Testis (tissue), 2 donors: ENCODE measurements at regions not wholly inside any gene's neighbourhood (a gene's known extent, or its start where the extent isn't known, plus 50 kb on each side); places are given as distances from the start of the nearest gene placed in this dataset.

Source experiments
- DNase-seq: peaks from one replicate; pipeline ENCODE4 v3.0.0-alpha.2; 2019
- H3K27ac ChIP-seq, 2 donors: fragments of 200-600 bp; sonication (generic); one replicate each; pipeline ENCODE4 v1.5.1; 2019
- H3K27me3 ChIP-seq: fragments of 200-600 bp; sonication (generic); one replicate; pipeline ENCODE4 v1.5.1; 2019
- H3K36me3 ChIP-seq: fragments of 200-600 bp; sonication (generic); one replicate; pipeline ENCODE4 v1.5.1; 2017; ENCODE audit warnings: low read depth; ENCODE audit errors: missing control alignments
- H3K4me1 ChIP-seq: fragments of 200-600 bp; sonication (generic); one replicate; pipeline ENCODE4 v1.5.1; 2019
- H3K4me3 ChIP-seq, 2 donors: fragments of 200-600 bp; sonication (generic); one replicate each; pipeline ENCODE4 v1.5.1; 2017 to 2019
- H3K9me3 ChIP-seq: fragments of 200-600 bp; sonication (generic); one replicate; pipeline ENCODE4 v1.5.1; 2017
- CTCF ChIP-seq, 3 experiments: fragments of 450-650 bp in 2 of 3; fragments of 200-600 bp in 1 of 3; sonication (generic) in 1 of 3; IDR thresholded peaks; one replicate each; pipeline ENCODE4 v1.5.1; 2016 to 2019; ENCODE audit warnings: antibody characterized with exemption in 3 of 3, mild to moderate bottlenecking in 2 of 3, moderate library complexity in 1 of 3
- POLR2A ChIP-seq: fragments of 450-650 bp; IDR thresholded peaks from one replicate; pipeline ENCODE4 v1.6.1; 2017; ENCODE audit warnings: antibody characterized with exemption, mild to moderate bottlenecking, moderate library complexity
- WGBS, 2 donors: methylation state at CpG; one replicate each; pipeline ENCODE4 v1.1.5; 2018; 5-methylcytosine and 5-hydroxymethylcytosine counted together
- intact Hi-C: fragments of 100-400 bp; cut with DNase I; formaldehyde crosslinking; loops from one replicate; pipeline ENCODE4 v1.15.1; 2023; ENCODE audit warnings: low total_unique reads

- no peaks in the 10 kb centered on the region for H3K9me3 ChIP-seq
- H3K27me3 ChIP-seq: no peaks in the 10 kb centered on the region
- WGBS, 2 donors: 64% methylated on average over 6 of the region's 6 CpGs
- DNase-seq: no peak
- TF ChIP-seq CTCF (IDR thresholded peaks at IDR 0.05): no peak
- TF ChIP-seq POLR2A: no peak
- H3K4me1 ChIP-seq: no peaks in the 10 kb centered on the region
- no peak overlapping the region for H3K27ac ChIP-seq
- no peaks in the 10 kb centered on the region for H3K36me3 ChIP-seq
- intact Hi-C loops: no loop called here
- no peak overlapping the region for H3K4me3 ChIP-seq
These were observed 498.7 kb downstream of the BCL11A start for GRCh38 chr2:60054571-60055340.

GRCh38 chr2:60053791-60054190 is 499.7 kb downstream of the BCL11A start:
- Histone ChIP-seq H3K4me1 (no peaks in the 10 kb centered on the region), H3K9me3 (no peaks in the 10 kb centered on the region), H3K27me3 (no peaks in the 10 kb centered on the region), H3K27ac (no peak overlapping the region), H3K4me3 (no peak overlapping the region), H3K36me3 (no peaks in the 10 kb centered on the region)
- 88 to 91% methylated on average over 2 to 4 of the region's 4 CpGs for WGBS, 2 donors
- TF ChIP-seq CTCF (IDR thresholded peaks at IDR 0.05) (no peak), POLR2A (no peak)
- intact Hi-C loops: no loop called here
- DNase-seq: no peak

- no peak for TF ChIP-seq POLR2A
- no peak for TF ChIP-seq CTCF (IDR thresholded peaks at IDR 0.05)
- H3K27me3 ChIP-seq: no peaks in the 10 kb centered on the region
- intact Hi-C loops: no loop called here
- H3K4me3 ChIP-seq: no peak overlapping the region
- 86 to 91% methylated on average over 3 of the region's 3 CpGs for WGBS, 2 donors
- no peaks in the 10 kb centered on the region for H3K36me3 ChIP-seq
- H3K4me1 ChIP-seq: no peaks in the 10 kb centered on the region
- DNase-seq: no peak
- no peak overlapping the region for H3K27ac ChIP-seq
- H3K9me3 ChIP-seq: no peaks in the 10 kb centered on the region
These were observed 500.9 kb downstream of the BCL11A start for GRCh38 chr2:60052601-60053000.

- no peaks in the 10 kb centered on the region for H3K4me1 ChIP-seq
- intact Hi-C loops: no loop called here
- DNase-seq: no peak
- TF ChIP-seq POLR2A (no peak), CTCF (IDR thresholded peaks at IDR 0.05) (no peak)
- H3K9me3 ChIP-seq: no peaks in the 10 kb centered on the region
- 87 to 95% methylated on average over 4 of the region's 4 CpGs for WGBS, 2 donors
- H3K36me3 ChIP-seq: no peaks in the 10 kb centered on the region
- no peak overlapping the region for H3K4me3 ChIP-seq
- no peak overlapping the region for H3K27ac ChIP-seq
- no peaks in the 10 kb centered on the region for H3K27me3 ChIP-seq
These were observed 501.5 kb downstream of the BCL11A start for GRCh38 chr2:60051991-60052390.

- no peak overlapping the region for H3K27ac ChIP-seq
- no peaks in the 10 kb centered on the region for H3K9me3 ChIP-seq
- 59 to 68% methylated on average over 4 of the region's 4 CpGs for WGBS, 2 donors
- TF ChIP-seq POLR2A: no peak
- no peak for TF ChIP-seq CTCF (IDR thresholded peaks at IDR 0.05)
- intact Hi-C loops: no loop called here
- H3K27me3 ChIP-seq: no peaks in the 10 kb centered on the region
- no peaks in the 10 kb centered on the region for H3K36me3 ChIP-seq
- no peak overlapping the region for H3K4me3 ChIP-seq
- no peak for DNase-seq
- H3K4me1 ChIP-seq: no peaks in the 10 kb centered on the region
These were observed 505.4 kb downstream of the BCL11A start for GRCh38 chr2:60047944-60048525.
